Small intestine (tissue), 7 donors: ENCODE measurements at regions not wholly inside any gene's neighbourhood (a gene's known extent, or its start where the extent isn't known, plus 50 kb on each side); places are given as distances from the start of the nearest gene placed in this dataset.

ENCODE experiments used
- DNase-seq, 2 donors: peaks; one replicate each; pipeline versions ENCODE4 v3.0.0 to v3.0.0-alpha.2; 2013
- FAIRE-seq: peaks from 2 replicates; lab custom pipeline; 2012; peaks lifted over from hg19 to GRCh38; lab: Jason Lieb, UNC
- H3K27ac ChIP-seq, 3 donors: one replicate each; pipeline ENCODE4 v1.5.1; 2013; ENCODE audit warnings: low read length in 2 of 3, mild to moderate bottlenecking in 2 of 3, control low read depth in 1 of 3, inconsistent platforms in 1 of 3, low read depth in 1 of 3, moderate library complexity in 1 of 3
- H3K27me3 ChIP-seq, 3 donors: one replicate each; pipeline ENCODE4 v1.6.1; 2013; ENCODE audit warnings: low read length in 3 of 3, inconsistent platforms in 1 of 3; ENCODE audit not compliant: control insufficient read depth in 3 of 3, insufficient read depth in 3 of 3
- H3K36me3 ChIP-seq, 3 donors: one replicate each; pipeline ENCODE4 v1.6.1; 2013; ENCODE audit warnings: low read length in 3 of 3, inconsistent platforms in 1 of 3, low read depth in 1 of 3, mild to moderate bottlenecking in 1 of 3, moderate library complexity in 1 of 3; ENCODE audit not compliant: control insufficient read depth in 3 of 3, insufficient read depth in 2 of 3
- H3K4me1 ChIP-seq, 3 donors: one replicate each; pipeline ENCODE4 v1.6.1; 2013; ENCODE audit warnings: low read length in 2 of 3, inconsistent platforms in 1 of 3, low read depth in 1 of 3, mild to moderate bottlenecking in 1 of 3, moderate library complexity in 1 of 3; ENCODE audit not compliant: control insufficient read depth in 3 of 3, insufficient read depth in 2 of 3
- H3K4me3 ChIP-seq, 3 donors: one replicate each; pipeline ENCODE4 v1.5.1; 2013; ENCODE audit warnings: low read length in 3 of 3, control low read depth in 1 of 3, inconsistent platforms in 1 of 3, low read depth in 1 of 3, mild to moderate bottlenecking in 1 of 3, moderate library complexity in 1 of 3
- H3K9me3 ChIP-seq, 2 donors: one replicate each; pipeline ENCODE4 v1.6.1; 2013; ENCODE audit warnings: low read depth in 1 of 2, low read length in 1 of 2; ENCODE audit not compliant: control insufficient read depth in 2 of 2, insufficient read depth in 1 of 2
- WGBS, 3 donors: extraction: QIAGEN DNeasy Blood & Tissue Kit; methylation state at CpG; one replicate each; pipeline ENCODE4 v1.1.7; 2013; 5-methylcytosine and 5-hydroxymethylcytosine counted together
- donor health status: healthy with polysubstance abuse.
- donor health status: control.
- donor health status: control.
- donor health status: Bipolar disorder and iron deficiency.
- donor health status: healthy.

DNA sequence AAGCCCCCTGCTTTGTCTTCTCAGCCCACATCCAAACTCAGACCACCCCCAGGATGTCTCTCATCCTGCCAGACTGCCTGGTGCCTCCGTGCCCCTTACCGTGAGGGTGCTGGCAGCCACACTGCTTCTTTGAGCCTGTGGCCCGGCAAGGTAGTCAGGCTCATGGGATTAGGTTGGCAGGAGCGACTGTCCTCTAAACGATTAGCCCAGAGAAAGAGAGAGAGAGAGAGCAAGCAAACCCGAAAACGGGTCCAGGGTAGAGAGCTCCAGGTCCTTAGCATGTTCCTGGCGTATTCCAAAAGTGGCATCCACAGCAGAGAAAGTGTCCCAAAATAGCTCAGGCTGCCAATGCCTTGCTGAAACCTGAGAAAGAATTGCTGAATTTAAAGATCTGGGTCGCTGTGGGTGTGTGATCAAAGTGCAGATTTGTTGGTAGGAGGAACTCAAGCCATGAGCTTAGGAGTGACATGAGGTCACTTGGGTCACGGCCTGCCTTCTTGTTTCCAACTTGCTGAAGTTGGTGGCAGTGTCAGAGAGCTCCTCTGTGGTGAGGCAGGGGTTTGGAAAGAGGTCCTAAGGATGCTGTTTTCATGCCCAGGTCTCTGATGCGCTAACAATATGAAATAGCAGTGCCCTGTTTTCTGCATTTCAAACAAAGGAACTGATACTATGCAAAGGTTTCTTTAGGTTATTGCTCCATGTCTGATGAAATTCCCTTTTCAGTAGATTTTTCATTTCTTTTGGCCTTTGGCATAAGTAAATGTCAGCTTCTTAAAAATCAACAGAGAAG lies 81.6 kb downstream of the RTL9 start:
- no peaks in the 10 kb centered on the region for H3K27me3 ChIP-seq
- DNase-seq = no peak
- H3K27ac ChIP-seq = no peak overlapping the region
- no peaks in the 10 kb centered on the region for H3K4me1 ChIP-seq
- no peaks in the 10 kb centered on the region for H3K9me3 ChIP-seq
- no peaks in the 10 kb centered on the region for H3K36me3 ChIP-seq
- WGBS, 3 donors = 60 to 75% (median 72%) methylated on average over 11 of the region's 11 CpGs
- no peak overlapping the region for H3K4me3 ChIP-seq
- no peak for FAIRE-seq

DNA sequence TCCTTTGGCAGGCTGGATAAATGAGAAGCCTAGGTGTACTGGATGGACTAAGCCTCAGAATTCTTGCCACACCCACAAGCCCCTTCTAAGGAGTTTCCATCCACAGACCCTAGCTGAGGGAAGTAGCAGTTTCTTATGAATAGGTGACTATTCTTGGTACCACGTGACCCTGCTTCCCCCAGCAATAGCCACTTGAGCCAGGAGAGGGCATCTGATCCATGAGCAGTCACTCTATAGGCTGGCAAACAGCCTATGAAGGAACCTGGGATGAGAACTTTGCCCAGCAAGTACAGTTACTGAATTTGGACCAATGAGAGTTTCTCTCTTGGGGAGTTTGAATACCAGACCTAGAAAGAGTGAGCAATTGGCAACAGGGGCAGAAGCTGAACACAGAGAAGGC lies 84.0 kb downstream of the RTL9 start:
- Histone ChIP-seq H3K4me1 (no peaks in the 10 kb centered on the region), H3K36me3 (no peaks in the 10 kb centered on the region), H3K27ac (no peak overlapping the region), H3K27me3 (no peaks in the 10 kb centered on the region), H3K4me3 (no peak overlapping the region), H3K9me3 (no peaks in the 10 kb centered on the region)
- FAIRE-seq = no peak
- DNase-seq = peak; percentile 2 to 16
- WGBS, 3 donors = 0 to 9% (median 0%) methylated on average over 1 of the region's 1 CpG

- DNase-seq (no peak), FAIRE-seq (no peak)
- H3K9me3 ChIP-seq = no peaks in the 10 kb centered on the region
- 60 to 72% (median 68%) methylated on average over 4 of the region's 4 CpGs for WGBS, 3 donors
- no peak overlapping the region for H3K4me3 ChIP-seq
- no peaks in the 10 kb centered on the region for H3K36me3 ChIP-seq
- no peaks in the 10 kb centered on the region for H3K4me1 ChIP-seq
- H3K27me3 ChIP-seq = no peaks in the 10 kb centered on the region
- H3K27ac ChIP-seq = no peak overlapping the region
Observed at GRCh38 chrX:110444996-110445395, 86.3 kb downstream of the RTL9 start.

- DNase-seq (no peak), FAIRE-seq (no peak)
- no peak overlapping the region for H3K27ac ChIP-seq
- H3K27me3 ChIP-seq = peaks cover 0 to 2% (median 0%) of the 10 kb centered on the region in 3 donors
- 42 to 76% (median 49%) methylated on average over 10 of the region's 10 CpGs for WGBS, 3 donors
- no peaks in the 10 kb centered on the region for H3K9me3 ChIP-seq
- no peaks in the 10 kb centered on the region for H3K4me1 ChIP-seq
- H3K4me3 ChIP-seq = no peak overlapping the region
- H3K36me3 ChIP-seq = no peaks in the 10 kb centered on the region
Observed at GRCh38 chrX:110448459-110448858, 89.8 kb downstream of the RTL9 start.

GRCh38 chrX:110449312-110449711 lies 90.7 kb downstream of the RTL9 start:
- no peaks in the 10 kb centered on the region for H3K4me1 ChIP-seq
- H3K9me3 ChIP-seq = no peaks in the 10 kb centered on the region
- no peak for FAIRE-seq
- no peaks in the 10 kb centered on the region for H3K36me3 ChIP-seq
- H3K27me3 ChIP-seq = peaks cover 0 to 2% (median 0%) of the 10 kb centered on the region in 3 donors
- WGBS, 3 donors = 45 to 75% (median 48%) methylated on average over 2 of the region's 2 CpGs
- no peak overlapping the region for H3K27ac ChIP-seq
- DNase-seq = no peak
- no peak overlapping the region for H3K4me3 ChIP-seq

- 1 to 3% (median 1%) methylated on average over 4 of the region's 4 CpGs for WGBS, 3 donors
- Histone ChIP-seq H3K36me3 (no peaks in the 10 kb centered on the region), H3K27me3 (peaks cover 0 to 2% (median 0%) of the 10 kb centered on the region in 3 donors), H3K4me3 (no peak overlapping the region), H3K9me3 (no peaks in the 10 kb centered on the region), H3K4me1 (no peaks in the 10 kb centered on the region), H3K27ac (no peak overlapping the region)
- FAIRE-seq (no peak), DNase-seq (peak; percentile 61 to 73)
Observed at GRCh38 chrX:110450050-110450449, 91.4 kb downstream of the RTL9 start.

- no peak for FAIRE-seq
- Histone ChIP-seq H3K9me3 (no peaks in the 10 kb centered on the region), H3K36me3 (no peaks in the 10 kb centered on the region), H3K4me1 (no peaks in the 10 kb centered on the region), H3K27me3 (peaks cover 0 to 2% (median 0%) of the 10 kb centered on the region in 3 donors), H3K4me3 (no peak overlapping the region), H3K27ac (no peak overlapping the region)
- no peak for DNase-seq
- WGBS, 3 donors = 65 to 90% (median 71%) methylated on average over 7 of the region's 7 CpGs
Observed at GRCh38 chrX:110454336-110454735, 95.7 kb downstream of the RTL9 start.

GRCh38 chrX:110462957-110463356 lies 104.3 kb downstream of the RTL9 start:
- peak in 1 of 2 donors; percentile 4 for DNase-seq
- H3K27ac ChIP-seq = no peak overlapping the region

GRCh38 chrX:110466790-110467189 lies 108.1 kb downstream of the RTL9 start:
- DNase-seq (no peak), FAIRE-seq (no peak)
- Histone ChIP-seq H3K4me1 (no peaks in the 10 kb centered on the region), H3K36me3 (no peaks in the 10 kb centered on the region), H3K27me3 (no peaks in the 10 kb centered on the region), H3K9me3 (no peaks in the 10 kb centered on the region), H3K4me3 (no peak overlapping the region), H3K27ac (no peak overlapping the region)
- WGBS, 3 donors = 74 to 95% (median 85%) methylated on average over 2 of the region's 2 CpGs

More at GRCh38 chrX:110462957-110463356, 104.3 kb downstream of the RTL9 start:
- no peaks in the 10 kb centered on the region for H3K27me3 ChIP-seq
- no peak for FAIRE-seq
- no peak overlapping the region for H3K4me3 ChIP-seq
- no peaks in the 10 kb centered on the region for H3K36me3 ChIP-seq
- no peaks in the 10 kb centered on the region for H3K9me3 ChIP-seq
- H3K4me1 ChIP-seq = no peaks in the 10 kb centered on the region
